HEK293 (cell line): ENCODE measurements at regions not wholly inside any gene's neighbourhood (a gene's known extent, or its start where the extent isn't known, plus 50 kb on each side); places are given as distances from the start of the nearest gene placed in this dataset.

Experiments used
- CTCF ChIA-PET: fragments of 350-600 bp; formaldehyde crosslinking; extraction: SDS; loops from one replicate; lab custom pipeline; 2021; ENCODE audit warnings: antibody characterized with exemption; lab: Yijun Ruan, JAX
- POLR2A ChIA-PET: fragments of 300-600 bp; formaldehyde crosslinking; extraction: SDS; loops from one replicate; lab custom pipeline; 2020; ENCODE audit warnings: antibody characterized with exemption, inconsistent platforms; lab: Yijun Ruan, JAX
- H3K27ac ChIP-seq: fragments of 200-500 bp; sonication (Bioruptor generic); 2 replicates; pipeline ENCODE4 v1.5.1; 2014; ENCODE audit warnings: low read depth, low read length, control low read depth, inconsistent platforms; ENCODE audit errors: extremely low read depth
- H3K36me3 ChIP-seq, 2 experiments: fragments of 200-500 bp in 1 of 2; sonication (Bioruptor generic) in 1 of 2; 1 replicate in 1 of 2; 2 replicates in 1 of 2; pipeline ENCODE4 v1.5.1; 2014 to 2017; ENCODE audit warnings: inconsistent platforms in 2 of 2, low read length in 2 of 2; ENCODE audit not compliant: control insufficient read depth in 2 of 2, insufficient read depth in 1 of 2
- H3K4me1 ChIP-seq: fragments of 200-500 bp; sonication (Bioruptor generic); 2 replicates; pipeline ENCODE4 v1.5.1; 2014; ENCODE audit warnings: mild to moderate bottlenecking, low read length, inconsistent platforms; ENCODE audit not compliant: control insufficient read depth, insufficient read depth
- H3K4me3 ChIP-seq: 2 replicates; pipeline ENCODE4 v1.5.1; 2011; ENCODE audit warnings: low read depth, mild to moderate bottlenecking, control low read depth, low read length, moderate library complexity
- H3K9me3 ChIP-seq: fragments of 200-500 bp; sonication (Bioruptor generic); 2 replicates; pipeline ENCODE4 v1.5.1; 2014; ENCODE audit warnings: low read depth, low read length, inconsistent platforms; ENCODE audit not compliant: control insufficient read depth, insufficient read depth
- GLIS1 ChIP-seq: fragments of 450-650 bp; formaldehyde crosslinking; IDR thresholded peaks from 2 replicates; pipeline ENCODE4 v1.5.1; 2016; ENCODE audit warnings: missing biosample characterization, missing genetic modification characterization
- MYNN ChIP-seq: fragments of 450-650 bp; formaldehyde crosslinking; IDR thresholded peaks from 2 replicates; pipeline ENCODE4 v1.5.1; 2016; ENCODE audit warnings: missing biosample characterization, missing genetic modification characterization, borderline replicate concordance
- MZF1 ChIP-seq: fragments of 450-650 bp; formaldehyde crosslinking; IDR thresholded peaks from 2 replicates; pipeline ENCODE4 v1.5.1; 2017; ENCODE audit warnings: missing biosample characterization, missing genetic modification characterization, borderline replicate concordance
- OVOL3 ChIP-seq: fragments of 450-650 bp; formaldehyde crosslinking; IDR thresholded peaks from 2 replicates; pipeline ENCODE4 v1.5.1; 2016; ENCODE audit warnings: missing biosample characterization, missing genetic modification characterization
- SALL2 ChIP-seq: fragments of 450-650 bp; formaldehyde crosslinking; IDR thresholded peaks from 2 replicates; pipeline ENCODE4 v1.5.0; 2017; ENCODE audit warnings: missing biosample characterization, mild to moderate bottlenecking, missing genetic modification characterization, borderline replicate concordance
- YY2 ChIP-seq: fragments of 450-650 bp; formaldehyde crosslinking; IDR thresholded peaks from 2 replicates; pipeline ENCODE4 v1.5.1; 2016; ENCODE audit warnings: missing biosample characterization, missing genetic modification characterization
- ZBTB48 ChIP-seq: fragments of 450-650 bp; formaldehyde crosslinking; IDR thresholded peaks from 2 replicates; pipeline ENCODE4 v1.5.1; 2016; ENCODE audit warnings: missing biosample characterization, missing genetic modification characterization
- ZFHX2 ChIP-seq: fragments of 450-650 bp; formaldehyde crosslinking; conservative IDR thresholded peaks from 2 replicates; pipeline ENCODE4 v1.5.1; 2016; ENCODE audit warnings: missing biosample characterization, missing genetic modification characterization
- ZFP3 ChIP-seq: fragments of 450-650 bp; formaldehyde crosslinking; IDR thresholded peaks from 2 replicates; pipeline ENCODE4 v1.5.1; 2016; ENCODE audit warnings: low read depth, missing biosample characterization, missing genetic modification characterization
- ZNF114 ChIP-seq: fragments of 450-650 bp; formaldehyde crosslinking; IDR thresholded peaks from 2 replicates; pipeline ENCODE4 v1.5.0; 2017; ENCODE audit warnings: missing biosample characterization, missing genetic modification characterization
- ZNF214 ChIP-seq: fragments of 450-650 bp; formaldehyde crosslinking; IDR thresholded peaks from 2 replicates; pipeline ENCODE4 v1.5.1; 2017; ENCODE audit warnings: missing biosample characterization, mild to moderate bottlenecking, missing genetic modification characterization, borderline replicate concordance
- ZNF530 ChIP-seq: fragments of 450-650 bp; formaldehyde crosslinking; IDR thresholded peaks from 2 replicates; pipeline ENCODE4 v1.5.1; 2016; ENCODE audit warnings: low read depth, missing biosample characterization, missing genetic modification characterization
- ZNF544 ChIP-seq: fragments of 450-650 bp; formaldehyde crosslinking; IDR thresholded peaks from 2 replicates; pipeline ENCODE4 v1.5.0; 2017; ENCODE audit warnings: missing biosample characterization, missing genetic modification characterization
- ZNF571 ChIP-seq: fragments of 450-650 bp; formaldehyde crosslinking; IDR thresholded peaks from 2 replicates; pipeline ENCODE4 v1.5.0; 2017; ENCODE audit warnings: missing biosample characterization, missing genetic modification characterization
- ZXDB ChIP-seq: fragments of 450-650 bp; formaldehyde crosslinking; IDR thresholded peaks from 2 replicates; pipeline ENCODE4 v1.5.1; 2016; ENCODE audit warnings: missing biosample characterization, missing genetic modification characterization
- TF ChIP-seq, protein P1 (sequence below): fragments of 450-650 bp; formaldehyde crosslinking; conservative IDR thresholded peaks from 2 replicates; pipeline ENCODE4 v1.5.1; 2016; ENCODE audit warnings: low read depth, missing biosample characterization, missing genetic modification characterization
- TF ChIP-seq, protein P2 (sequence below): fragments of 450-650 bp; formaldehyde crosslinking; IDR thresholded peaks from 2 replicates; pipeline ENCODE4 v1.5.1; 2016; ENCODE audit warnings: missing biosample characterization, missing genetic modification characterization
- TF ChIP-seq, protein P3 (sequence below): fragments of 450-650 bp; formaldehyde crosslinking; IDR thresholded peaks from 2 replicates; pipeline ENCODE4 v1.5.1; 2017; ENCODE audit warnings: missing biosample characterization, mild to moderate bottlenecking, missing genetic modification characterization, moderate library complexity

DNA sequence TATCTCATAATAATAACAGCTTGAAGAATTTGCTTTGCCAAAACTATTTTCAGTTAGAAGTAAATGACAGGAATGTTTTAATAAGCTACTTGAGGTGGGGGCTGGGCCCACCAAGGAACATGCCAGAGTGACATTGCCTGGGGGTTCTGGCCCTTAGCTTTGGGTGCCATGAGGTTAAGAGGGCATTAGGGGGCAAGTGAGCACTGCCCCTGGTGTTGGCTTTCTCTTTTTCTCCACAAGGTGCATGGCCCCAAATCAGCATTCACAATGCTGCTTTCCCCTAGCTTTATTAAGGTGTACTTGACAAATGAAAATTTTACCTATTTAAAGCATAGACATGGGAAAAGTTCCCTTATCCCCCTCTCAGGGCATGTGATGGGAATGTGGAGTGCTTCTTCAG is 305.4 kb downstream of the TENT4A start:
- ChIA-PET CTCF (no interaction called here), POLR2A (no interaction called here)
- TF ChIP-seq, protein P1, sequence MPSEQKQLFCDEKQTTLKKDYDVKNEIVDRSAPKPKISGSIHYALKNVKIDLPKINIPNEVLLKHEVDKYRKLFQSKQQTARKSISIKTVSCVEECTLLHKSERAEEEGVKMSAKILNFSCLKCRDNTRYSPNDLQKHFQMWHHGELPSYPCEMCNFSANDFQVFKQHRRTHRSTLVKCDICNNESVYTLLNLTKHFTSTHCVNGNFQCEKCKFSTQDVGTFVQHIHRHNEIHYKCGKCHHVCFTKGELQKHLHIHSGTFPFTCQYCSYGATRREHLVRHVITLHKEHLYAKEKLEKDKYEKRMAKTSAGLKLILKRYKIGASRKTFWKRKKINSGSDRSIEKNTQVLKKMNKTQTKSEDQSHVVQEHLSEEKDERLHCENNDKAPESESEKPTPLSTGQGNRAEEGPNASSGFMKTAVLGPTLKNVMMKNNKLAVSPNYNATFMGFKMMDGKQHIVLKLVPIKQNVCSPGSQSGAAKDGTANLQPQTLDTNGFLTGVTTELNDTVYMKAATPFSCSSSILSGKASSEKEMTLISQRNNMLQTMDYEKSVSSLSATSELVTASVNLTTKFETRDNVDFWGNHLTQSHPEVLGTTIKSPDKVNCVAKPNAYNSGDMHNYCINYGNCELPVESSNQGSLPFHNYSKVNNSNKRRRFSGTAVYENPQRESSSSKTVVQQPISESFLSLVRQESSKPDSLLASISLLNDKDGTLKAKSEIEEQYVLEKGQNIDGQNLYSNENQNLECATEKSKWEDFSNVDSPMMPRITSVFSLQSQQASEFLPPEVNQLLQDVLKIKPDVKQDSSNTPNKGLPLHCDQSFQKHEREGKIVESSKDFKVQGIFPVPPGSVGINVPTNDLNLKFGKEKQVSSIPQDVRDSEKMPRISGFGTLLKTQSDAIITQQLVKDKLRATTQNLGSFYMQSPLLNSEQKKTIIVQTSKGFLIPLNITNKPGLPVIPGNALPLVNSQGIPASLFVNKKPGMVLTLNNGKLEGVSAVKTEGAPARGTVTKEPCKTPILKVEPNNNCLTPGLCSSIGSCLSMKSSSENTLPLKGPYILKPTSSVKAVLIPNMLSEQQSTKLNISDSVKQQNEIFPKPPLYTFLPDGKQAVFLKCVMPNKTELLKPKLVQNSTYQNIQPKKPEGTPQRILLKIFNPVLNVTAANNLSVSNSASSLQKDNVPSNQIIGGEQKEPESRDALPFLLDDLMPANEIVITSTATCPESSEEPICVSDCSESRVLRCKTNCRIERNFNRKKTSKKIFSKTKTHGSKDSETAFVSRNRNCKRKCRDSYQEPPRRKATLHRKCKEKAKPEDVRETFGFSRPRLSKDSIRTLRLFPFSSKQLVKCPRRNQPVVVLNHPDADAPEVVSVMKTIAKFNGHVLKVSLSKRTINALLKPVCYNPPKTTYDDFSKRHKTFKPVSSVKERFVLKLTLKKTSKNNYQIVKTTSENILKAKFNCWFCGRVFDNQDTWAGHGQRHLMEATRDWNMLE (tag by site-specific recombination): no peak
- TF ChIP-seq ZXDB (tag by site-specific recombination) (no peak), ZNF544 (no peak), SALL2 (tag by site-specific recombination) (no peak), GLIS1 (tag by site-specific recombination) (no peak), ZNF214 (no peak), MYNN (no peak), ZFP3 (tag by site-specific recombination) (no peak), MZF1 (no peak)
- no peaks in the 10 kb centered on the region for H3K36me3 ChIP-seq
- no peaks in the 10 kb centered on the region; the same call in 1 of the 2 replicates for H3K9me3 ChIP-seq
- no peak overlapping the region for H3K4me3 ChIP-seq
- no peaks in the 10 kb centered on the region for H3K4me1 ChIP-seq
- H3K27ac ChIP-seq: no peak overlapping the region

DNA sequence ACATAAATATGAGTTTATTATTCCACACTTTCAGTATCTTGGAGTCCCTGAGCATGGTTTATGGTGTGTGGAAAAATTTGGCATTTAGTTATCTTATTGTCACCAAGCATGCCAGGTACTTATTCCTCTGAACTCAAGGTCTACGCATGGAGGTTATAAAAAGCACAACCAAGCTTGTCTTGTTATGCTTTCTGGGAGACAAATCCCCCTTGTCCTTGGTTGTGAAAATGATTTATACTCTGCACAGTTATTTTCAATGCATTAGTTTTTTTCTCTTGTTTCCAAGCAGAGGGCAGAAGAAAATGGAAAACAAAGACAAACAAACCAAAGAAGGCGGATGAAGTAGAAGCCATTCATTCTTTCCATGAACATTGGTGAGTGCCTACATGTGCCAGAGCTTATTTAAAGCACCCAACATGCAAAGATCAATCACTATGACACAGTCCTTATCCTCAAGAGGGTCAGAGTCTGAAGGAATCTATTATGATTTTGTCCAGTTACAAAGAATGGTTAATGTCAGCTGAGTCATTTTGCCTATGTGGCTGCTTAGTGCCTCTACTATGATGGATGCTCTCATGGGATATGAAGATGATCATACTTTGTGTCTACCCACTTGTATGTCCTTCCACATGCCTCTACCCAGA is 323.1 kb downstream of the TENT4A start:
- POLR2A ChIA-PET: no interaction called here
- Histone ChIP-seq H3K4me1 (no peaks in the 10 kb centered on the region), H3K36me3 (no peaks in the 10 kb centered on the region), H3K4me3 (no peak overlapping the region), H3K9me3 (no peaks in the 10 kb centered on the region), H3K27ac (no peak overlapping the region)
- TF ChIP-seq ZNF114 (tag by site-specific recombination) (no peak), ZNF530 (tag by site-specific recombination) (no peak), YY2 (tag by site-specific recombination) (no peak), ZBTB48 (no peak), ZNF571 (tag by site-specific recombination) (no peak), ZFHX2 (tag by site-specific recombination) (no peak), ZXDB (tag by site-specific recombination) (no peak), OVOL3 (no peak)
- TF ChIP-seq, protein P2, sequence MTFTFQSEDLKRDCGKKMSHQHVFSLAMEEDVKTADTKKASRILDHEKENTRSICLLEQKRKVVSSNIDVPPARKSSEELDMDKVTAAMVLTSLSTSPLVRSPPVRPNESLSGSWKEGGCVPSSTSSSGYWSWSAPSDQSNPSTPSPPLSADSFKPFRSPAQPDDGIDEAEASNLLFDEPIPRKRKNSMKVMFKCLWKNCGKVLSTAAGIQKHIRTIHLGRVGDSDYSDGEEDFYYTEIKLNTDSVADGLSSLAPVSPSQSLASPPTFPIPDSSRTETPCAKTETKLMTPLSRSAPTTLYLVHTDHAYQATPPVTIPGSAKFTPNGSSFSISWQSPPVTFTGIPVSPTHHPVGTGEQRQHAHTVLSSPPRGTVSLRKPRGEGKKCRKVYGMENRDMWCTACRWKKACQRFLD (tag by site-specific recombination): no peak
- TF ChIP-seq, protein P3, sequence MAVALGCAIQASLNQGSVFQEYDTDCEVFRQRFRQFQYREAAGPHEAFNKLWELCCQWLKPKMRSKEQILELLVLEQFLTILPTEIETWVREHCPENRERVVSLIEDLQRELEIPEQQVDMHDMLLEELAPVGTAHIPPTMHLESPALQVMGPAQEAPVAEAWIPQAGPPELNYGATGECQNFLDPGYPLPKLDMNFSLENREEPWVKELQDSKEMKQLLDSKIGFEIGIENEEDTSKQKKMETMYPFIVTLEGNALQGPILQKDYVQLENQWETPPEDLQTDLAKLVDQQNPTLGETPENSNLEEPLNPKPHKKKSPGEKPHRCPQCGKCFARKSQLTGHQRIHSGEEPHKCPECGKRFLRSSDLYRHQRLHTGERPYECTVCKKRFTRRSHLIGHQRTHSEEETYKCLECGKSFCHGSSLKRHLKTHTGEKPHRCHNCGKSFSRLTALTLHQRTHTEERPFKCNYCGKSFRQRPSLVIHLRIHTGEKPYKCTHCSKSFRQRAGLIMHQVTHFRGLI (tag by site-specific recombination): no peak
- CTCF ChIA-PET: interaction anchor here (1.5 kb wide), 1 partner anchor 9 kb away, joined by 3 read pairs; no protein-coding TSS in a partner anchor
